GM12878 (cell line): ENCODE measurements at regions not wholly inside any gene's neighbourhood (a gene's known extent, or its start where the extent isn't known, plus 50 kb on each side); places are given as distances from the start of the nearest gene placed in this dataset.

ENCODE experiments used
- IRF3 ChIP-seq: fragments of 450-650 bp; IDR thresholded peaks from 2 replicates; pipeline ENCODE4 v1.6.1; 2014; ENCODE audit warnings: mild to moderate bottlenecking
- PAX5 ChIP-seq: IDR thresholded peaks from 2 replicates; pipeline ENCODE4 v1.6.1; 2011; ENCODE audit warnings: low read depth, low read length, borderline replicate concordance
- RAD21 ChIP-seq: IDR thresholded peaks from 2 replicates; pipeline ENCODE4 v1.6.1; 2011; ENCODE audit warnings: mild to moderate bottlenecking, low read depth, low read length, moderate library complexity; ENCODE audit not compliant: insufficient read depth
- TF ChIP-seq, protein P1 (sequence below): IDR thresholded peaks from 2 replicates; pipeline ENCODE4 v1.6.1; 2011; ENCODE audit warnings: borderline replicate concordance, low read depth, mild to moderate bottlenecking, moderate library complexity, mixed read lengths, low read length; ENCODE audit not compliant: insufficient read depth; ENCODE audit errors: extremely low read length

- TF ChIP-seq RAD21: no peak
- no peak for TF ChIP-seq PAX5
- no peak for TF ChIP-seq IRF3
- TF ChIP-seq, protein P1, sequence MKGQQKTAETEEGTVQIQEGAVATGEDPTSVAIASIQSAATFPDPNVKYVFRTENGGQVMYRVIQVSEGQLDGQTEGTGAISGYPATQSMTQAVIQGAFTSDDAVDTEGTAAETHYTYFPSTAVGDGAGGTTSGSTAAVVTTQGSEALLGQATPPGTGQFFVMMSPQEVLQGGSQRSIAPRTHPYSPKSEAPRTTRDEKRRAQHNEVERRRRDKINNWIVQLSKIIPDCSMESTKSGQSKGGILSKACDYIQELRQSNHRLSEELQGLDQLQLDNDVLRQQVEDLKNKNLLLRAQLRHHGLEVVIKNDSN: no peak
Measured at GRCh38 chr3:111301238-111301798, 229.7 kb downstream of the NECTIN3 start.
